ENCODE measurements at regions not wholly inside any gene's neighbourhood (a gene's known extent, or its start where the extent isn't known, plus 50 kb on each side); places are given as distances from the start of the nearest gene placed in this dataset.

DNA sequence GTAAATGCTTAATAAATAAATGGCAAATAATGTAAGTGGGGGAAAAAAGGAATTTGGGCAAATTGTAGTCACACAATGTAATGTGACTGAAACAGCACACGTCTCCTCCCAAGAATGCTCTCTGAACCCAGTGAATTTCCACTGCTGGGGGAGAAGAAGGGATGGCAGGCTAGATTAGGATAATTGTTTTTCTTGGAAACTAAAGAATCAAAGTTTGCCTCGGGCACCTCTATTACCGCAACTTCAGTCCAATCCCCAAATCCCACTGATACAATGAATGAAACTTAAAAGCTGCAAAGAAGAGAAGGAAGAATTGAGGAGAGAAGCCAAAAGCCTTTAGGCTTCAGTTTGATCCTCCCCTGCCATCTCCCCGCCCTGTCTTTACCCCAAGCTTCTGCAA, 423.2 kb upstream of the PAPPA start:
- TF ChIP-seq, protein P1, sequence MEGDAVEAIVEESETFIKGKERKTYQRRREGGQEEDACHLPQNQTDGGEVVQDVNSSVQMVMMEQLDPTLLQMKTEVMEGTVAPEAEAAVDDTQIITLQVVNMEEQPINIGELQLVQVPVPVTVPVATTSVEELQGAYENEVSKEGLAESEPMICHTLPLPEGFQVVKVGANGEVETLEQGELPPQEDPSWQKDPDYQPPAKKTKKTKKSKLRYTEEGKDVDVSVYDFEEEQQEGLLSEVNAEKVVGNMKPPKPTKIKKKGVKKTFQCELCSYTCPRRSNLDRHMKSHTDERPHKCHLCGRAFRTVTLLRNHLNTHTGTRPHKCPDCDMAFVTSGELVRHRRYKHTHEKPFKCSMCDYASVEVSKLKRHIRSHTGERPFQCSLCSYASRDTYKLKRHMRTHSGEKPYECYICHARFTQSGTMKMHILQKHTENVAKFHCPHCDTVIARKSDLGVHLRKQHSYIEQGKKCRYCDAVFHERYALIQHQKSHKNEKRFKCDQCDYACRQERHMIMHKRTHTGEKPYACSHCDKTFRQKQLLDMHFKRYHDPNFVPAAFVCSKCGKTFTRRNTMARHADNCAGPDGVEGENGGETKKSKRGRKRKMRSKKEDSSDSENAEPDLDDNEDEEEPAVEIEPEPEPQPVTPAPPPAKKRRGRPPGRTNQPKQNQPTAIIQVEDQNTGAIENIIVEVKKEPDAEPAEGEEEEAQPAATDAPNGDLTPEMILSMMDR (IDR thresholded peaks at IDR 0.05; ENCODE audit: insufficient read depth, low read length, poor library complexity, severe bottlenecking), result no peak
- no peak for TF ChIP-seq EZH2phosphoT487 (conservative IDR thresholded peaks at IDR 0.05; ENCODE audit: low read length)
